ENCODE measurements at regions not wholly inside any gene's neighbourhood (a gene's known extent, or its start where the extent isn't known, plus 50 kb on each side); places are given as distances from the start of the nearest gene placed in this dataset.

- TF ChIP-seq CTCF (IDR thresholded peaks at IDR 0.05; ENCODE audit: insufficient read depth, low read depth, low read length) (no peak), EZH2 (IDR thresholded peaks at IDR 0.05; ENCODE audit: insufficient read depth, low read length) (no peak)
Observed at GRCh38 chr2:15834381-15835031, 105.8 kb upstream of the MYCN start.

All from astrocyte (in vitro differentiated cells and primary cell).